BJ (cell line): ENCODE measurements at regions not wholly inside any gene's neighbourhood (a gene's known extent, or its start where the extent isn't known, plus 50 kb on each side); places are given as distances from the start of the nearest gene placed in this dataset.

ENCODE experiments used
- CTCF ChIA-PET: fragments of 350-600 bp; formaldehyde crosslinking; extraction: SDS; loops from one replicate; lab custom pipeline; 2021; ENCODE audit warnings: antibody characterized with exemption, inconsistent platforms; lab: Yijun Ruan, JAX
- POLR2A ChIA-PET: fragments of 300-600 bp; sonication (Branson Sonifier 250); formaldehyde crosslinking; extraction: SDS; loops from one replicate; lab custom pipeline; 2021; ENCODE audit warnings: antibody characterized with exemption; lab: Charles Lee
- DNase-seq: peaks from one replicate; pipeline ENCODE4 v3.0.0-alpha.2; 2011; ENCODE audit warnings: low read depth
- H3K27me3 ChIP-seq: 2 replicates; pipeline ENCODE4 v1.6.0; 2011; ENCODE audit warnings: low read length; ENCODE audit not compliant: control insufficient read depth, insufficient read depth
- H3K36me3 ChIP-seq: 2 replicates; pipeline ENCODE4 v1.5.1; 2011; ENCODE audit warnings: low read length; ENCODE audit not compliant: control insufficient read depth, insufficient read depth
- H3K4me3 ChIP-seq: 2 replicates; pipeline ENCODE4 v1.5.1; 2011; ENCODE audit warnings: low read depth, mild to moderate bottlenecking, control low read depth, low read length
- CTCF ChIP-seq: IDR thresholded peaks from 2 replicates; pipeline ENCODE4 v1.5.1; 2011; ENCODE audit warnings: low read depth, mild to moderate bottlenecking, control low read depth, inconsistent platforms, low read length, moderate library complexity; ENCODE audit not compliant: insufficient read depth

DNA sequence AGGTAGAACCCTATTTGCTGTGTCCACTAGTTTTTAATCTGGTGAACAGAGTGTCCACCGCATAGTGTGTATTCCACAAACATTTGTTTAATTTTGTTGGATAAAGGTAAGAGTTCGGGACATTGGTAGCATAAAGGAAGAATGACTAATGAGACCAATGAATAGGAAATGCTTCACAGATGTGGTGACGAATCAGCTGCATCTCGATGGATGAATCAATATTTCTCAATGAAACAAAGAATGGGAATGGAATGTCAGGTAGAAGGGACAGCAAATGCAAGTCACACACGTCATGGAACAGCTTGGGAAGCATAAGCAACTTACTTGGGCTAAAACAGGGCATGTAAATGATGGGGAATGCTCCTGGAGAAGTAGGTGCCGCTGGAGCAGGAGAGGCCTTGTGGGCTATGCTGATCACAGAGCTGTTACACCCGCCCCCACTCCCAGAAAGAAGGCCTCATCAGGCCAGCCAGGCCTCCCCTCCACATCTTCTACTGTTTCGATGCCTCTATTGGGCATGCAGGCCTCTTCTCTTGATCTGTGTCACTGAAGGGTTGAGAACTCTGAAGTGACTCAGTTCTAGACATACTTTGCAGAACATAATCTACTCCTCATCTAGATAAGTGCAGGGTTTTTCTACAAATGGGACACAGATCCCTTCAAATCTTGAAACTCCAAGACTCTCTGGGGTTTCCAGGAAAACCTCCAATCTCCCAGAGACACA, 120.0 kb upstream of the GADL1 start:
- POLR2A ChIA-PET = no interaction called here
- DNase-seq = no peak

GRCh38 chr3:31016196-31016595, 121.7 kb upstream of the GADL1 start:
- Histone ChIP-seq H3K36me3 (no peaks in the 10 kb centered on the region), H3K27me3 (no peaks in the 10 kb centered on the region), H3K4me3 (no peak overlapping the region)
- POLR2A ChIA-PET = no interaction called here
- no peak for TF ChIP-seq CTCF
- no peak for DNase-seq
- CTCF ChIA-PET = no interaction called here

More for the DNA sequence above, 120.0 kb upstream of the GADL1 start:
- Histone ChIP-seq H3K36me3 (no peaks in the 10 kb centered on the region), H3K4me3 (no peak overlapping the region), H3K27me3 (no peaks in the 10 kb centered on the region)
- CTCF ChIA-PET = interaction anchor here (1.0 kb wide), 1 partner anchor 16 kb away, joined by 3 read pairs; no protein-coding TSS in a partner anchor
- TF ChIP-seq CTCF = no peak

DNA sequence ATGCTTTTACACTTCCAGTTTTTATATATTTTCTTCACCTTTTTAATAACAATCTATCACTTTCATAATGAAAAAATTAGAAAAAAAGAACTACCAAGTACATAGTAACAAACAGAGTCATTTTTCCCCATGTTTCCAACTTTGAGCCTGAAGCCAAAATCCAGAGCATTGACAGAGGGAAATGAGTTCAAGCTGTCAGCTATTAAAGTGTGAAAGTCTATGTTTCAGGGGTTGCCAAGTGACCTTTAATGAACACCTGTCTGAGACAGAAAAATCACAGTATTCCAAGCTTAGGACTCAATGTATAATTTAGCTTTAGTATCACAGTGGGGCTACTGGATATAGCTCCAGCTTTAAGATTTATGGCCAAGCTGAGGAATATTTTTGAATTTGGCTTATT, 128.3 kb upstream of the GADL1 start:
- Histone ChIP-seq H3K4me3 (no peak overlapping the region), H3K27me3 (no peaks in the 10 kb centered on the region), H3K36me3 (no peaks in the 10 kb centered on the region)
- DNase-seq = no peak
- ChIA-PET CTCF (interaction anchor here (1.0 kb wide), 1 partner anchor 11 kb away, joined by 3 read pairs; no protein-coding TSS in a partner anchor), POLR2A (no interaction called here)
- no peak for TF ChIP-seq CTCF

GRCh38 chr3:31025541-31025940, 131.1 kb upstream of the GADL1 start:
- no peaks in the 10 kb centered on the region for H3K36me3 ChIP-seq
- no peak for DNase-seq
- TF ChIP-seq CTCF = no peak
- ChIA-PET POLR2A (no interaction called here), CTCF (no interaction called here)
- H3K27me3 ChIP-seq = no peaks in the 10 kb centered on the region
- H3K4me3 ChIP-seq = no peak overlapping the region

GRCh38 chr3:31027191-31027761, 132.8 kb upstream of the GADL1 start:
- CTCF ChIA-PET = no interaction called here
- POLR2A ChIA-PET = no interaction called here
- no peak overlapping the region for H3K4me3 ChIP-seq
- no peak for DNase-seq
- no peak for TF ChIP-seq CTCF
- no peaks in the 10 kb centered on the region for H3K27me3 ChIP-seq
- H3K36me3 ChIP-seq = no peaks in the 10 kb centered on the region
